HG03196 (cell line): ENCODE measurements at regions not wholly inside any gene's neighbourhood (a gene's known extent, or its start where the extent isn't known, plus 50 kb on each side); places are given as distances from the start of the nearest gene placed in this dataset.
"Not testable (repeated sequence)": the region's sequence is repeated elsewhere in the genome, so short reads cannot be mapped to it uniquely, and the experiment has no call there.

Source experiments
- ATAC-seq: cut with Tn5 transposase; IDR thresholded peaks from one replicate; pipeline ENCODE4 v1.9.1; 2021; ENCODE audit not compliant: unreplicated experiment

DNA sequence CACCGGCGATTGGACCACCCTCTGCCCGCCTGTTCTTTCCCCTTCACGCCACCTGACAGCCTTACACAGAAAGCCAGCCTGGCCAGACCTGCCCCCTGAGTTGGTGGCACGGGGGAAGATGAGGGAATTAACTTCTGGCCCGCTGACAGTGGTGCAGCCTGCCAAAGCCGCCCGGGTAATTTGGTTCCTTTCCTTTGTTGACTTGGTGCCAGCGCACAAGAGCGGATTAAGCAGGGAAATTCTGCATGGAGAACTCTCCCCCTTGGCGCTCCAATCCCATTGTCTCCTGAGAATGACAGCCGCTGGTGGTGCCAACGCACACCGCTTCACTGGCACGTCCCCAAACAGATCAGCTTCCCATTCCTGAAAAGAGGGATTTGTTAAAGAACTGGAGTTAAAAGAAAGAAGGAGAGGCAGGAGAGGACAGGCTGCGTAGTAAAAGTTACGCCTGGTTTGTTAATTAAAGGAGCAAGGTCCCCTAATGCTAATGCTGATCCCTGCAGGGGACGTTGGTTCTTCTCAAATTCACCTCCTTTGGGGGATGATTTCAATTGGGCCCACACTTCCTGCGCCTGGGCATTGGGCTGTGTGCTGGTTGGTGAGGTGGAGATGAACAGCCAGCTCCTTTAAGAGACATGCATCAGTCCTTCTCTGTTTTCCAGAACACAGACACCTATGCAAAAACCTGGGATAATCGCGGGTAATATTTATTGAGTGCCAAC lies 286.8 kb downstream of the MYCN start:
- no peak for ATAC-seq

DNA sequence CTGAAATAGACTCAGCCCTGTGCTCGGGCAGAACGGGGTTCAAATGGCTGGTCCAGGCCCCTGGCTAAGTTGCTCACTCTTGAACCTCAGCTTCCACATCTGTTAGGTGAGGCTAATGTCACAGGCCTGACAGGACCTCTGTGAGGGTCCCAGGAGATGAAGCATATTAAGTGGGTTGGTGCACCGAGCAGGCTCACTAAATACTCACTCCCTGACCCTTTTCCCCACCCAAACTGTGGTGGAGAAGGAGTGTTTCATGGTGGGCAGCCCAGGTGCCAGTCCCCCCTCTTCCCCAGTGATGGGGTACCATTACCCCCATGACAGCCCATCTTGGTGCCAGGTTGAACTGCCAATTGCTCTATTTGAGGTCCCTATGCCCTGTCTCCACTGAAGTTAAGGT lies 286.0 kb downstream of the MYCN start:
- no peak for ATAC-seq

DNA sequence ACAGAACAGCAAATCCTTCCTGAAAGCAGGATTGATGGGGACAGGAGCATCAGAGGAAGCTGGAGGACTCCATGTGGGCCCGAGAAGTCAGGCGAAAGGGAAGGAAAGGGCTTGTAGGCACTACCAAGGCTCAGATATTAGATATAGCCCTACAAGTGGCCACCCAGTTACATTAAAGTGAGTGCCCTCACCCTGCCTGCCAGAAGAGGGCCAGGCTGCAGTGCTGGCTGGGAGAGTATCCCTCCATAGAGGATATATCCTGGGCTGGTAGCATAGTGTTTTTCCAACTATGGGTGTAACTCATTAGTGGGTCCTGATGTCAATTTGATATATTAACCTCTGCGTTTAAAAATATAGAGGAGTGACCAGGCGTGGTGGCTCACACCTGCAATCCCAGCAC lies 285.2 kb downstream of the MYCN start:
- ATAC-seq = no peak

DNA sequence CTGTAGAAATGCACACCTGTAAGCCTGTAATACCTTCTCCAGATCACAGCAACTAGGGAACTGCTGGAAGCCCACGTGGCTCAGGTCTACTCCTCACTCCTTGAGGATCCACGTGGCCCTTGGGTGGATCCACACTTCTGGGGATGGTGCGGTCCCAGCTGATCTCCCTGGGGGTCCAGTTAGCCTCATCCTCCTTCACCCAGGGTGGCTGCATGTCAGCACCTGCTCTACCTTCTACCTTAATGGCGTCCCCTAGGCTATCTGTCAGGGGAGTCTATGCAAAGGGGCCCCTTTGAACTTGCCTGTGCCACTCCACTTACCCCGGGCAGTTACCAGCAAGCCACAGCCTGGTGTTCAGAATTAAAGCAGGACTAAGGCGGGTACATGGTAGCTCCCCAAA lies 284.7 kb downstream of the MYCN start:
- ATAC-seq = no peak

- ATAC-seq = no peak
These were observed 284.1 kb downstream of the MYCN start for GRCh38 chr2:16224298-16225045.

DNA sequence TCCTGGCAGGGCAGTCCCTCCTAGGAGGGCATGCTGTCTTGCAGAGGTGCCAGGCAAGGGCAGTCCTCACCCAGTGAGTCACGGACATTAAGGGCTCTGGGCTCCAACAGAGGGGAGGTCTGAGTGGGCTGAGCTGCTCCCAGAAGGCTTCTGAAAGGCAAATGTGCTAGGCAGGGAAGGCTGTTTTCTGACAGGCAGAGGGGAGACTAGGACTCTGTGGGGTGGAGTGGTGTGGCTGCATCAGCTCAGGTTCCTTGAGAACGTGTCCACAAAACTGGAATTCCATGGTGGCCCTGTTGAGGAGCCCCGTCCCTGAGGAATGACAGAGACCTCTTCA lies 283.5 kb downstream of the MYCN start:
- ATAC-seq = no peak

- ATAC-seq = no peak
These were observed 283.0 kb downstream of the MYCN start for GRCh38 chr2:16223161-16223840.

DNA sequence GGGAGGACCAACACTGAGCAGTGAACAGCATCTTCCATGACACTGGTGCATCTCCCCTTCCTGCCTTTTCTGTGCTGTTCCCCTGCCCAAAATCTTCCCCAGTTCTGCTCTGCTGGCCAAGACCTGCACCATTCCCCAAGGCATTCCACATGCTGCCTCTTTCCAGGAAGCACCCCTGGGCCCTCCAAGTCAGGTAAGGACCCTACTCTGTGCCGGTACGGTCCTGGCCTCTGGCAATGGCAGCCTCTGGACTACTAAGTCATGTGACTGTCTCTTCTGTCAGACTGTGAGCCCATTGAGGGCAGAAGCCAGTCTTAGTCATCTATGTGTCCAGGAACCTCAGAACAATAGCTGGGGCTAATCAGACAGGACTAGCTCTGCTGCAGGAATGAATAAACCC lies 282.0 kb downstream of the MYCN start:
- no peak for ATAC-seq

DNA sequence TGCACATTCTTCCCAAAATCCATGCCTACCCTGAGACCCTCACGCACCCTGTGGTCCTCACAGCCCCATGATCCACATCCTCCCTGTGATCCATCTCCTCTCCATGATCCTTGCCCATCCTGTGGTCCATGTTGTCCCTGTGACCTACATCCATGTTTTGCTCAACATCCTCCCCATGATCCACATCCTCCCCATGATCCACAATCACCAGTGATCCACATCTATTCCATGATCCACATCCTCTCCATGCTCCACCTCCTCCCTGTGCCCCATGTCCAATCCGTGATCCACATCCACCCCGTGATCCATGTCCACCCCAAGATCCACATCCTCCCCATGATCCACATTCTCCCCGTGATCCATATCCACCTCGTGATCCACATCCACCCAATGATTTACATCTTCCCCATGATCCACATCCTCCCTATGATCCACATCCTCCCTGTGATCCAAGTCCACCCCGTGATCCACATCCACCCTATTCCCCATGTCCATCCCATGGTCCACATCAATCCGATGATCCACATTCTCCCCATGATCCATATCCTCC lies 281.2 kb downstream of the MYCN start:
- ATAC-seq = no peak

- no peak for ATAC-seq
These were observed 279.1 kb downstream of the MYCN start for GRCh38 chr2:16219292-16219975.

- no peak for ATAC-seq
These were observed 278.3 kb downstream of the MYCN start for GRCh38 chr2:16218625-16219024.

GRCh38 chr2:16218161-16218560 lies 277.8 kb downstream of the MYCN start:
- ATAC-seq = no peak

DNA sequence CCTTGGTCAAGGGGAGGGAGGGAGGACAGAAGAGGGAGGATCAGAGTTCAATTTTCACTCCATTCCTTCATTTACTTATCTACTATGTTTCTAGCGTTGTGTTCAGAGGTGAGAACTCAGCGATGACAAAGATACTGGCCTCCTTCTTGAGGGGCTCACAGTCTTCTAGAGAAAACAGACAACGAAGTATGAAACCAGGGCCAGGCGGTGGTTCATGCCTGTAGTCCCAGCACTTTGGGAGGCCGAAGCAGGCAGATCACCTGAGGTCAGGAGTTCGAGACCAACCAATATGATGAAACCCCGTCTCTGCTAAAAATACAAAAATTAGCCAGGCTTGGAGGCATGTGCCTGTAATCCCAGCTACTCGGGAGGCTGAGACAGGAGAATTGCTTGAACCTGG lies 277.4 kb downstream of the MYCN start:
- ATAC-seq = not testable (repeated sequence)

GRCh38 chr2:16217291-16217690 lies 276.9 kb downstream of the MYCN start:
- no peak for ATAC-seq

GRCh38 chr2:16216558-16216945 lies 276.2 kb downstream of the MYCN start:
- no peak for ATAC-seq

- no peak for ATAC-seq
These were observed 275.7 kb downstream of the MYCN start for GRCh38 chr2:16215902-16216557.

DNA sequence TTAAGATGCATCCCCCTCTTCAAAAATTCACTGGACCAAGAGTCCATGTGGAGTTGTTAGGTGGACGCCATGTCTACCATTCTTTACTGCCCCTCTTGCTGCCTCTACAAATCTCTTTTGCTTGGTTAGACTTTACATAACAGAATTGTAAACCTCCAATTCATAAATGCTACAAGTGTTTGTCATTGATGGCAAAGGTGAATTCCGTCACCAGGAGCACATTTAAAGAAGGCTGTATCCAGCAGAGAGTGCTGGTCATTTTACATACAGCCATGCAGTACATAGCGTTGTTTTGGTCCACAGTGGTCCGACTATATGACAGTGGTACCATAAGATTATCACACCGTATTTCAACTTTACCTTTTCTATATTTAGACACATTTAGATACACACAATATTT lies 274.5 kb downstream of the MYCN start:
- ATAC-seq = no peak

GRCh38 chr2:16214391-16214790 lies 274.0 kb downstream of the MYCN start:
- ATAC-seq = no peak

- ATAC-seq = no peak
These were observed 272.0 kb downstream of the MYCN start for GRCh38 chr2:16212321-16212720.

DNA sequence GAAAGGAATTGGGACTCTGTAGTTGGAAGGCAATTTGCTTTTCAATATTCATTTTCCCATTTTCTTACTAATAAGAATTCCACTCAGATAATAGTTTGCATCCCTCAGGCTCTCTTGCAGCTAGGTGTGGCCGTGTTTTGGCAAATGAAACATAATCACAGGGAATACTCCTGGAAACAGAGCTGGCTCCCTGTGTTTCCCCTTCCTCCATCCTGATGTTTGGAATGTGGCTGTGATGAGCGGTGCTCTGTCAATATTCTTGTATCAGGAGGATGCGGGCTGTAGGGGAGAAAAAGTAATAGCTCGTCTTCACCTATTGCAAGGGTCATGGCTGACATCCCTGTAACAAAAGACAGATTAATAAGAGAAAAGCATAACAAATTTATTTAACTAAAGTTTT lies 271.0 kb downstream of the MYCN start:
- no peak for ATAC-seq

- no peak for ATAC-seq
These were observed 270.5 kb downstream of the MYCN start for GRCh38 chr2:16210841-16211240.
